ENCODE measurements at regions not wholly inside any gene's neighbourhood (a gene's known extent, or its start where the extent isn't known, plus 50 kb on each side); places are given as distances from the start of the nearest gene placed in this dataset.
"Not testable (repeated sequence)": the region's sequence is repeated elsewhere in the genome, so short reads cannot be mapped to it uniquely, and the experiment has no call there.

DNA sequence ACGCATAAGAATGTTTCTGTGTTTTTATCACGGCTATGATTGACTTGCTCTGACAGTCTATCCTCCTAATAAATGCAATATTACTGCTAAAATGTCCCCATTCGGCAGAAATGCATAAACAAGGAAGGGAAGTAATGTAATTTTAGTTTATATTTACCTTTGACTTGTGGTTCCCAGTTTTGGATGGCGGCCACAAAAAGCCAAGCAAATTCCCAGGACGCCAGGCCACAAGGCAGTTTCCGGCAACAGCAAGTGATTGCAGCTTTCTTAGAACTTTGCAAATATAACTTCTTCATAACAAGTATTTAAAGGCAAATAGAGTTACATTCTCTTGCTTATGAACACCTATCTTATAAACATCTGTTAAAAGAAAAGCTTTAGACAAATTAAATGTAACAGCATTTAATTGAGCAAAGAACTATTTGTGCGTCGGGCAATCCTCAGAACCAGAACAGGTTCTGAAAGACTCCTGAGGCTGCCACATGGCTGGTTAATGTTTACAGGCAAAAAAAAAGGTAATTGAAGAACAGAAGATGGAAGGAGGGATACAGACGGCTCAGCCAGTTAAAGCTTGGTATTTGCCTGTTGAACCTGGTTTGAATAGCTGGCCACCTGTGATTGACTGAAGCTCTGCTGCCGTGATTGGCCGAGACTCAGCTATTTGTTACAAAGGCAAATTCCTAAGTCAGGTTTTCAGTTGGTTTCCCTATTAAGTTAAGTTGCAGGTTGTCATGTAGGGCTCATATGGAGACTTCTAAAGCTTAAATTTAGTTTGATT lies 80.8 kb downstream of the C21orf91 start:
- ATAC-seq (no peak), DNase-seq (no peak)
- intact Hi-C loops (cut with DNase I), result no loop called here

DNA sequence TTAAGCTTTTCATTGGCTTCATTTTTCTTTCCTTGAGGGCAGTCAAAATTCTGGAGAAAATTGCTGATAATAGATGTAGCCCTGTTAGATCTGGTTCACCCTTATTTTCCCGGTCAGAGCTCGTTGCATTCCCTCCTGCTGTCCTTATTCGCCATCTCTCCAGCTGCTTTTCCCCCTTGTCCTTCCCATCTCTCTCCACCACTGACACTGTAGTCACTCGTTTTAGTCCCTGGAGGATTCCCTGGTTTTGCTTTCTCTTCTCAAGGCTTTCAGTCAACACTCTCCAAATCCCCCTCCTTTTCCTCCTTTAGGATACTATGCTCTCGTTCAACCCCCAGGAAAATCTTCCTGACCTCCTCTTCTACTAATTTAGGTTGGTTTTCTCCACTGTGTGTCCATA lies 83.1 kb downstream of the C21orf91 start:
- DNase-seq (no peak), ATAC-seq (no peak)
- intact Hi-C loops (cut with DNase I), result no loop called here

GRCh38 chr21:17733209-17733608 lies 85.9 kb downstream of the C21orf91 start:
- ATAC-seq, result no peak
- intact Hi-C loops (cut with DNase I), result no loop called here

GRCh38 chr21:17732306-17732705 lies 86.8 kb downstream of the C21orf91 start:
- DNase-seq (no peak), ATAC-seq (no peak)
- intact Hi-C loops (cut with DNase I), result no loop called here

More at GRCh38 chr21:17733209-17733608, 85.9 kb downstream of the C21orf91 start:
- no peak for DNase-seq

GRCh38 chr21:17731554-17731953 lies 87.6 kb downstream of the C21orf91 start:
- intact Hi-C loops (cut with DNase I), result no loop called here
- ATAC-seq (no peak), DNase-seq (no peak)

GRCh38 chr21:17730782-17731181 lies 88.4 kb downstream of the C21orf91 start:
- intact Hi-C loops (cut with DNase I), result no loop called here
- DNase-seq (no peak), ATAC-seq (peak in 1 of 2 donors; percentile 45)

- DNase-seq (no peak), ATAC-seq (no peak)
- intact Hi-C loops (cut with DNase I), result loop anchor here in 1 of 2 donors (10.0 kb wide), 1 partner anchor 65 kb away; no protein-coding TSS in a partner anchor
Observed at GRCh38 chr21:17729455-17729854, 89.7 kb downstream of the C21orf91 start.

DNA sequence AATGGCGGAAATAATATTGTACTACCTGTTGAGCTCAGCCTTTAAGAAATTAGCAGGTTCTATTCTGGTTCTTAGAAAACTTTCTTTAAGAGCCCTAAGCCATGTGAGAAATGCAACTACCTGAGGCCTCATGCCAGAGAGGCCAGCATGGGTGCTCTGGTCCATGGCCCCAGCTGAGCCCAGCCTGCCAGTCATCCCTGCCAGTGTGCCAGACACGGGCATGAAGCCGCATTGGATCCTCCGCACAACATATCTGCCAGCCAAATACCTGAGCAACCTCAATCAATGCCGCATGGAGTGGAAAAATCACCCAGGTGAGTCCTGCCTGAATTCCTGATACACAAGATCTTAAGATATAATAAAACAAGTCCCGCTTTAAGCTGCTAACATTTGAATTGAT lies 91.8 kb downstream of the C21orf91 start:
- DNase-seq, result no peak
- ATAC-seq, result no peak
- intact Hi-C loops (cut with DNase I), result loop anchor here in 1 of 2 donors (10.0 kb wide), 1 partner anchor 63 kb away; no protein-coding TSS in a partner anchor

- intact Hi-C loops (cut with DNase I), result loop anchor here in 1 of 2 donors (10.0 kb wide), 1 partner anchor 61 kb away; no protein-coding TSS in a partner anchor
- DNase-seq (no peak), ATAC-seq (no peak)
Observed at GRCh38 chr21:17726047-17726829, 92.9 kb downstream of the C21orf91 start.

DNA sequence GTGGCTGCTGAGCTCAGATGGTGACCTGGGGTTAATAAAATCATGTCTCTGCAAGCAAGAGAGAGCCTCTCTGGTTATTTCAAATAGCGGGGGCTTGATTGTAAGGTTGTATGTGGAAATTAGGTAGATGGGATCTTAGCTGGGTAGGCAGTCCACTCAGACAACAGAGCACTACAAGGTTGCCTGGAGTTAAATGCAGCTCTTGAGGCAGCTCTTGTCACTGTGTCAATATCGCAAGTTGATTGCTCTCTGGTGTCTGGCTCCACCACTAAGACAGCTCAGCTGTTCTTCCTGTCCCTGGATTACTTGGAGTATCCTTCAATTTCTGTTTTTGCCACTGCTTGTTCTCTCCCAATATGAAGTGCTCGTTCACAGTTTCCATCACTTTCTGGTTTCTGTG lies 93.8 kb downstream of the C21orf91 start:
- intact Hi-C loops (cut with DNase I), result loop anchor here in 1 of 2 donors (10.0 kb wide), 1 partner anchor 61 kb away; no protein-coding TSS in a partner anchor
- no peak for ATAC-seq

DNA sequence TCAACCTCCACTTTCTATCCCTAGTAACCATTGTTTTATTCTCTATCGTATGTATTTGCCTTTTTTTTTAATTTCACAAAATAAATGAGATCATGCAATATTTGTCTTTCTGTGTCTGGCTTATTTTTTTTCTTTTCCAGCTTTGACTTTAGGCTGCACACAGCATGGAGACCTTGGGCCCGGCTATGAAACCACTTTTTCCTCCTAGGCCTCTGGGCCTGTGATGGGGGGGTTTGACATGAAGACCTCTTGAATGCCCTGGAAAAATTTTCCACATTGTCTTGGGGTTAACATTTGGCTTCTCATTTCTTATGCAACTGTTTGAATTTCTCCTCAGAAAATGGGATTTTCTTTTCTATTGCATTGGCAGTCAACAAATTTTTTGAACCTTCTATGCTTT lies 100.2 kb upstream of the BTG3 start:
- ATAC-seq, result no peak
- no peak for DNase-seq
- intact Hi-C loops (cut with DNase I), result no loop called here

More for the DNA sequence above, 93.8 kb downstream of the C21orf91 start:
- DNase-seq, result no peak

DNA sequence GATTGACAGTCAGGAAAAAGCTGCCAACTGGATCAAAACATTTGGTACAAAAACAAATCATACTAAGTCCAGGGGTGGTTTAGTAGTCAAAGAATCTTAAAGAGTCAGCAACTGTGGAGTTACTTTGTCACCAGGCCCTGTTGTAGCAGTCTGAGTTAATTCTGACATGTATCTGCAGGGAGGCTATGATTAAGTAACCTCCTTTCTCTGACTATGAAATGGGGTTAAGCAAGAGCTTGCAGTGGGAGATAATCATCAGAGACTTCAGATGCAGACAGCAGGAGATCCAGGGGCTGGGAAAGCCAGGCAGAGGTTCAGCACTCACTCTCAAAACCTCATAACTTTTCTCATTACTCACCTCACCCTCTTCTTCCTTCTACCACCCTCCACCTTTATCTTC lies 99.2 kb upstream of the BTG3 start:
- intact Hi-C loops (cut with DNase I), result no loop called here
- ATAC-seq (peak in 1 of 2 donors; percentile 65), DNase-seq (no peak)

- no peak for ATAC-seq
- intact Hi-C loops (cut with DNase I), result no loop called here
- DNase-seq, result no peak
Observed at GRCh38 chr21:17709266-17709611, 96.5 kb upstream of the BTG3 start.

DNA sequence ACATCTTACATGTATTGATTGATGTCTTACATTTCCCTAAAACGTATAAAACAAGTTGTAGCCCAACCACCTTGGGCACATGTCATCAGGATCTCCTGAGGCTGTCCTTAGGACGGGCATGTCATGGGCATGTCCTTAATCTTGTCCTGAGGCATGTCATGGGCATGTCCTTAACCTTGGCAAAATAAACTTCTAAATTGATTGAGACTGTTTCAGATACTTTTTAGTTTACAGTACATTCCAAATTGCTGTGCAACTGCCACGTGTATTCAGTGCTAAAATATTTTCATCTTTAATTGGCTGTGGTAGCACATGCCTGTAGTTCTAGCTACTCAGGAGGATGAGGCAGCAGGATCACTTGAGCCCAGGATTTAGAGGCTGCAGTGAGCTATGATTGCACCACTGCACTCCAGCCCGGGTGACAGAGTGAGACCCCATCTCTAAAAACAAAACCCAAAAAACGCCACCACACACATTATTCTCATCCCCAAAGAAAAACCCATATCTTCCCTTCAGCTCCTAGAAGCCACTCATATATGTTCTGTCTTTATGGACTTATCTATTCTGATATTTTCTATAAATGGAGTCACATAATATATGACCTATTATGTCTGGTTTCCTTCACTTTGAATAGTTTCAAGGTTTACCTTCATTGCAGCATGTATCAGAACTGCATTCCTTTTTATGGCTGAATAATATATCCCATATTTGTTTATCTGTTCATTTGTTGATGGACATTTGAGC lies 96.0 kb upstream of the BTG3 start:
- intact Hi-C loops (cut with DNase I), result no loop called here
- DNase-seq (no peak), ATAC-seq (no peak)

- DNase-seq (no peak), ATAC-seq (no peak)
- intact Hi-C loops (cut with DNase I), result no loop called here
Observed at GRCh38 chr21:17699524-17700189, 87.0 kb upstream of the BTG3 start.

GRCh38 chr21:17697473-17697872 lies 84.8 kb upstream of the BTG3 start:
- ATAC-seq, result no peak
- intact Hi-C loops (cut with DNase I), result no loop called here
- DNase-seq, result no peak

- ATAC-seq; DNase-seq; intact Hi-C loops (cut with DNase I): not testable (repeated sequence)
Observed at GRCh38 chr21:17694416-17694815, 81.7 kb upstream of the BTG3 start.

DNA sequence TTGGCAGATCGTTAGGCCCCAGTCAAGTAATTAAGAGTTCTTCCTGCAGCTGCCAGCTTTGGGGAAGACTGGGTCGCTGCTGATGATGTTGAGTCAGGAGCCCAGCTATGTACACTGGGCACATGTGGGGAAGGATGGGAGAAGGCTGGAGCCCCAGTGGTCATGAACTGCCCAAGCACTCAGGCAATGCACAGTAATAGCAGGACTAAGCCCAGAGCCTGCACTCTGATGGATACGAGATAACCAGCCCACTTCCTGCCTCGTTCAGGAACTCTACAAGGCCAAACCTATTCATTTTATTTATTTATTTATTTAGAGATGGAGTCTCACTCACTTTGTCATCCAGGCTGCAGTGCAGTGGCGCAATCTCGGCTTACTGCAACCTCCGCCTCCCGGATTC lies 81.1 kb upstream of the BTG3 start:
- ATAC-seq (no peak), DNase-seq (no peak)
- intact Hi-C loops (cut with DNase I), result no loop called here

GRCh38 chr21:17690078-17690494 lies 77.4 kb upstream of the BTG3 start:
- DNase-seq, result no peak
- ATAC-seq, result no peak
- intact Hi-C loops (cut with DNase I), result no loop called here
